ENCODE measurements at regions not wholly inside any gene's neighbourhood (a gene's known extent, or its start where the extent isn't known, plus 50 kb on each side); places are given as distances from the start of the nearest gene placed in this dataset.

DNA sequence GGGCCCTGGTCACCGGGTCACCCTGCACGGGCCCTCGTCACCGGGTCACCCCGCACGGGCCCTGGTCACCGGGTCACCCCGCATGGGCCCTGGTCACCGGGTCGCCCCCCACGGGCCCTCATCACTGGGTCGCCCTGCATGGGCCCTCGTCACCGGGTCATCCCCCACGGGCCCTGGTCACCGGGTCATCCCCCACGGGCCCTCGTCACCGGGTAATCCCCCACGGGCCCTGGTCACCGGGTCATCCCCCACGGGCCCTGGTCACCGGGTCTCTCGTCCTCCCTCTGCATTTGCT lies 77.6 kb downstream of the RIPK4 start:
- no peak for DNase-seq (ENCODE audit: low read depth)

DNA sequence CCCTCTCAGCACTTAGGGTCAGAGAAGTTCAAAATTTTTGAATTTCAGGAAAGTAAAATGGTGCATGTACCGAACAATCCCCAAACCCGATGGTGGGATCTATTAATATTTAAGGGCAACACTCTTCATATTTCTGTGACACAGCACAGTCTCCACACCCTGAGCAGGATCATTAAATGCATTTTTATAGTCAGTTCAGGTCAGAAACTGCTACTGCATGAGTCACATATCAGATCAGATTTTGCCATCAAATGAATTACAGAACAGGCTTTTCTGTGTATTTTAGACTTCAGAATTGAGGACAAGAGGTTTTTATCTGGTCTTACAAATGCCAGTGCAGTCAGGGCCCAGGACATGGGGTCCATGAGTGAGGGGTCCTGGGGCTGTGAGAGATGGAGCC lies 79.2 kb downstream of the RIPK4 start:
- DNase-seq (ENCODE audit: low read depth) = no peak

DNA sequence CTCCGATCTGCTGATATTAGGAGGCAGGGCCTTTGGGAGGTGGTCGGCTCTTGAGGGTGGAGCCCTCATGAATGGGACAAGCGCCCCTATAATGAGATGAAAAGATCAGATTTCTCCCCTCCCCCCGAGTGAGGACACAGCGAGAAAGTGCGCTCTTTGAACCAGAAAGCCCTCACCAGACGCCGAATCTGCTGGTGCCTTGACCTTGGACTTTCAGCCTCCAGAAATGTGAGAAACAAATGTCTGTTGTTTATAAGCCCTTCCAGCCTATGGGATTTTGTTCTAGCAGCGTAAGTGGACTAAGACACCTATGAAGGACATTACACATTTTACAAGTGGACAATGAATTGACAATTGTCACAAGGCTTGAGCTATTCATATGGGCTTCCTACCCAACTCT lies 80.2 kb downstream of the RIPK4 start:
- DNase-seq (ENCODE audit: low read depth) = no peak

DNA sequence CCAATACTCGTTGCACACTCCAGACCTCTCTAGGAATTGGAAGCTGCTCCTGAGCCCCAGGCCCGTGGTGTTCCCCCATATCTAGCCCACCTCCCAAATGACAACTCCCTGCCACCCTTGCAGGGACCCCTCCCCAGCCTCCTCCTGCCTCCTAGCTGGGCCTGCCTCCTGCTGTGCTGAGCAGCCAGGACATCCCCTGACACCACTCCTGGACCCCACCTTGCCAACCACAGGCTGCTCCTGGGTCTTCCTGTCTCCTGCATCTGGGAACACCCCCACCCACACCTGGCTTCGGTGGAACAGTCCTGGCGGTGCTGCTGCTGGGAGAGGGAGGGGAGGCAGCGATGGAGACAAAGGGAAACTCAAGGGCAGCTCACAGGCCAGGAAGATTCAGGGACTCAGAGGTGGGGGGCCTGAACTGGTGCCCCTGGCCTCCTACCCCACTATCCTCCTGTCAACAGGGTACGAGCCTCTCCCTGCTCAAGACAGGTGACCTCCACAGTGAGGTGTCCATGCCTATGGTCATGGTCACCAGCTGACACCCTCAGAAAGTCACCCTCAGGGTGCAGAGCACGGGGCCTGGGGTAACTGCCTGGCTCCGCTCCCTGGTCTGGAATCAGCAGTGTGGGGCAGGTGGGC lies 81.2 kb downstream of the RIPK4 start:
- no peak for DNase-seq (ENCODE audit: low read depth)

DNA sequence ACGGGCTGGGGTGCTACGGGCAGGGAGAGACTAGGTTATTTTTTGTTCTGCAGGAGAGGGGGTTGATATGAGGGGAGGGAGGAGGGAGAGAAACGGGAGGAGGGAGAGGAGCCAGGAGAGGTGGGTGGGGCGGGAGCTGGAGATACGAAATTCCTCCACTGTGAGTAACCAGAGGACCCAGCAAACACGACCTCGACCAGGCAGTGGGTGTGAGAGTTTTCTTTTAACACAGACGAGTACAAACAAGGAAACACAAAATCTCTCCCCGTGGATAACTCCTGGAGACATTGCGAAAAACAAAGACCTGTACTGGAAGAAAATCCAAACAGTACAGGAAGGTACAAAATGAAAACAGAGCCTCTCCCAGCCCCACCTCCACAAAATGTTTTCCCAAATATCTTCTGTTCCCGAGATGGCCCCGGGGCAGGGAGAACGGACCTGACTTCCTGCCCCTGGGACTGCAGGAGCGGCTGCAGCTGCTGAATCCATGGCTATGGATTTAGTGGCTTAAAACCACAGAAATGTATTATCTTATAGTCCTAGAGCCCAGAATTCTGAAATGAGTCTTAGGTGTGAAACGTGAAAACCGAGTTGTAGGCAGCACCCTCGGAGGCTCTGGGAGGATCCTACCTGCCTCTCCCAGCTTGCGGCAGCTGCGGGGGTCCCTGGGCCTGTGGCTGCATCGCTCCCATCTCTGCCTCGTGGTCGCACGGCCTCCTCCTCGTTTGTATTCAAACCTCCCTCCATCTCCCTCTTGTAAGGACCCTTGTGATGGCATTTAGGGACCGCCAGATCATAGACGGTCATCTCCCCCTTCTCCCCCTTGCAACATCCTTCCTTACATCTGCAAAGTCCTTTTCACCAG lies 82.2 kb downstream of the RIPK4 start:
- peak; percentile 84 for DNase-seq (ENCODE audit: low read depth)

DNA sequence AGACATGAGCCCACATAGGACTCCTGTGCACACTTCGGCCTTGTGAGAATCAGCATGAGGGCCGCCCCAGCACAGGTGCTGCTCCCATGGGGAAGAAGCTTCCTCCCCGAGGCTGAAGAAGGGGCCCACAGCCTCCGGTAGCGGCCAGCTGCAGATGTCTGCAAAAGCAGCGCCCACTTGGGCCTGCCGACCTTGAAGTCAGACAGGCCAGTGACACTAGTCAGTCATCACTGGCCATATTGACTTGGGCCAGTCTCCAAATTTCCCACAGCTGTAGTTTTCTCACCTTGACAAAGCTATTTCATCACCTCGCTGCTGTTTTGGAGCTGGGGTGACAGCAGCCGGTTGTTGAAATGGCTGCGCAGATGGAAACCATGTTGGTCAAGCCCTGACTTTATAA lies 83.0 kb downstream of the RIPK4 start:
- DNase-seq (ENCODE audit: low read depth) = no peak

DNA sequence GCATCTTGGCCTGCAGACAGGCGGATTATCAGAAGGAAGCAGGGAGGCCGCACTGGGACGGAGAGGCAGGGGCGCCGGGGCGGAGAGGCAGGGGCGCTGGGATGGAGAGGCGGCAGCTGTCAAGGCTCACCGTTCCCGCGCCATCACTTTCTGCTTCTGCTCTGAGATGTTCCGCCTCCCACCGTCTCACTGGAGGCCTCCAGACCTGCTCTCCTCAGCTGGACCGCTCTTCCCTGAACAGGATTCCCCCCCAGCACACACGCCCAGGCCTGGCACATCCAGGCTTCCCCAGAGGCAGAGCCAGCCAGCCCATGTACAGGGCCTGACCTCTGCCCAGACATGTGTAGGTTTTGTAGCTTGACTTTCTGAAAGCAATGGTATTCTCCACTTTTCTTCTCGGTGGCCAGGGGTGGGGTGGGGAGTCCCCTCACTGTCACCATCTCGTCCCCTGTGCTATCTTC lies 84.1 kb downstream of the RIPK4 start:
- DNase-seq (ENCODE audit: low read depth) = no peak

DNA sequence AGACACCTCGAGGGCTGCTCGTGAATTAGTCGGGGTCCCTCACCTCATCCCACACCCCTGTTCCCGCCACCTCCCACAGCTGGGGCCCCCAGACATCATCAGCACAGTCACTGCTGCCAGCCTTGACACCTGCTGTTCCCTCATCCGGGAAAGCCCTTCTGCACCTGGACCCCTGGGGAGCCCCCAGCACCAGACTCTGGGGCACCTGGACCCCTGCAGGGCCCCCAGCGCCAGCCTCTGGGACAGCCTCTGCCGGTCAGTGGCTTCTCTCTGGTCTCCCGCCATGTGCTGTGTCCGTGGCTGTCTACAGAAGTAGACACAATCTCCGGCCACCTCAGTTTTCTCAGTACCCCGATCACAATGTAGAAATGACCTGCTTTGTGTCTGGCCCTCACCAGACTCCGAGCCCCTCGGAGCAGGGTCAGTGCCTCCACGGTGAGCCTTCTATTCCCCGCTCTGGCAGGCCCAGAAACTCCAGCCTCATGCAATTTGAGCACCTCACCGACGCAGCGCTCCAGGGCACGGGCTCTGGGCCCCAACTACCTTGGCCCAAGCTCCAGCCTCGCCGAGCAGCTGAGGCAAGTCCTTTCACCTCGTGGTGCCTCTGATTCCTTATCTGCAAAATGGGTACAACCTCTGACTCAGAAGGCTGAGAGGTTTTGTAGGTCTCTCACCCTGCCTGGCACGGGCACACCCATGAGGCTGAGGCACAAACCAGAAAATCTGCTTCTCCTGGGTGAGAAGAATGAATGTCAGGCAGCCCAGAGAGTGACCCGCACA lies 84.7 kb downstream of the RIPK4 start:
- DNase-seq (ENCODE audit: low read depth) = no peak

DNA sequence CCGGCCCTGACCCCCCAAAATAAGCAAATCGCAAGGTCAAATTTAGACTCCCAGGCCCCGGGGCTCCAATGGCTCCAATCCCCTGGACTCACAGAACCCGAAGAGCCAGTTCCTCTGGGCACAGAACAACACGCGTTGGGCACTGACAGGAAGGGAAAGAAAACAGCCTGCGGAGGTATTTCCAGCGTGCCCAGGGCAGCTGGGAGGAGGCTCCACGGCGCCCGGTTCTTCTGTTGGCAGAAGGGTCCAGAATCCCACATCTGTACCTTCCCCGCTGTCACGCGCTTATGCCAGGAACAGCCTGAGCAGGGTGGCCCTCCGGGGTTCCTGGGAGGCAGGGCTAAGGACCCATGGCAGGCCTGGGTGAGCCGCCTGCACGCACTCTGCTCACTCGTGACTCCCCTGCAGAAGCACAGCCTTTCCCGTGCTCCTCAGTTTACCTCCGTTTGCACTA lies 85.5 kb downstream of the RIPK4 start:
- DNase-seq (ENCODE audit: low read depth) = no peak

DNA sequence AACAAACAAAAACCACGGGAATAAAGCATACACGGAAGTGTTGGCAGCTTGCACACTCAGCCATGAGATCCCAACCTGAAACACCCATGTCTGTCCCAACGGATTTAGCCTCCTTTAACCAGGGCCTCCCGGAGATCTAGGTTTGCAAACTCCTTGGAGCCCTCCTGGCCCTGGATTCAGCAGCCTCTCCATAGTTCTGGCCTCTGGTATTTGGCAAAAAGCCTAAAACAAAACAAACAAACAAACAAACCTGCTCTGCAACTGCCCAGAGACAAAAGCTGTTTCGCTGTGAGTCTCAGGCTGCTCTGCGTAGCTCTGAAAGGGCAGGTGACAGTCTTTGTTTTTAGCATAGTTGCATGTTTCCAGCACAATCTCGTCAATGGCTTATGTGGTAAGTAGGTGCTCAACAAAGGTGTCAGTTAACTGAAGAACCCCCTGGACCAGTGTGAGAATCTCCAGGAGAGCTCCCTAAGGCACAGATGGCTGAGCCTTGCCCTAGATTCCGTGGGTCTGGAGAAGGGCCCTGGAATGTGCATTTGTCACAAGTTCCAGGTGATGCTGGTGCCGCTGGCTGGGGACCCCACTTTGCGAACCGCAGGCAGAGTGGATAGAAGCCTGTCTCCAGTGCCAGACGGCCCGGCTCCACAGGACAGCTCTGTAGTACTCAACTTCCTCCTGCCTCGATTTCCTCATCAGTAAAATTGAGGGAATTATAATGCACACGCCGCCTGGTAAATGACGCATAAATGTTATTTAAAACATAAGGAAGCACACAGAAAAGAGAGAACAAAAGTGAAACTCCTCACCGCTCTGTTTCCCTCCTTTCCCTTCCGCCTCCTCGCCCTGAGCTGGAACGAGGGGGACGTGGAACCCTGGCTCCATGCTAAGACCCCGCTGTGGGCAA lies 86.2 kb downstream of the RIPK4 start:
- no peak for DNase-seq (ENCODE audit: low read depth)

DNA sequence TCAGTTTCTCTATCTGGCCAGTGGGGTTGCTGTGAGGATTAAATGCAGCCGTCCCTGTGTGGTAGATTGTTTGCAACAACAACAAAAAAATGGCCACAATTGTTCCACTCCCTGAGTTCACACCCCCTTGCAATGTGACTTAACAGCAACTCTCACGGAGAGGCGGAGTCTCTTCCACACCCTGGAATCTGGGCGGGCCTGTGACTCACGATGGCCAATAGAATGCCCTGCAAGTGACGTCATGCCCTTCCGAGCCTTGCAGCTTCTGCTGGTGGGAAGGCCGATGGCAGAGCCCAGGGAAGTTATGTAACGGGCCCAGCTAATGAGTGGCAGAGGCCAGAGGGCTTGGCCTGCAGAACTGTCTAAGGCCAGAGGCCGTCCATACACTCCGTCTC lies 87.9 kb downstream of the RIPK4 start:
- DNase-seq (ENCODE audit: low read depth) = peak; percentile 96

DNA sequence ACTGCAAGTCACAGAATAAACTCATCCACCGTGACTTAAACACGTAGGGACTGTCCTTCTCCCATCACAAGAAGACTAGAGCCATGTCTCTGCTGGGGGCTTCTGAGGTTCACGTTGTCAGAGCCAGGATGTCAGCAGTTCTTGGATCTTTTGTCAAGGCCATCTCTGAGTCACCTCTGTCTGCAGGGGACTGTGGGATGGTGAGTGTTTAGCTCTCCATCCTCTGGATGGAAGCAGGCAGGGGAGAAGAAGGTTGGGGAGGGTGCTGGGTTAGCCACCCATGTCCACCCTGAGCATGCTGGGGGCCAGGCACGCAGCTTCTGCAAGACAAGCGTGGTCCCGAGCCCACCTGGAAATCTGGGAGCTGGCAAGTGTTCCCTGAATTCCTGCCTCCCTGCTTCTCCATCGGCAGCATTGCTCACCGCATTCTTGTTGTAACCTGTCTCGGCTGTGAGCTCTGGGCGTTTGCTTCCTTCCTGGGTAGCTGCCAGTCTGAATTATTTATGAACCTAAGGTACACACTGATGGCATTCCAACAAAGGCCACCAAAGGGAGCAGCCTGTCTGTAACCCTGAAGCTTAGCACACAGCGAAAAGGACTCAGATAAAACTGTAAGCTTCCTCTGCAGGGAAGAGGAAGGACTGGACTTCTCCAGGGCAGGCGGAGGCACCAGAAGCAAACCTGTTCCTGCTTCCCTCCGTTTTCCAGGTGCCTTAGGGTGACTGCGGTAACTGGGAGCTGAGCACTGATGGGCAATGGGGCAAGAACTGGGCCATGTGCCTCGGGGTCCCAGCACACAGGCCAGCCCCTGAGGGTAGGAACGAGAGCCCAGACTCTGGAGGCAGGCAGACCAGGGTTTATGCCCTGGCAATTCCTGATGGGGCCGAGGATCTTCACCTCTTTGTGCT lies 88.6 kb downstream of the RIPK4 start:
- DNase-seq (ENCODE audit: low read depth) = peak; percentile 26

DNA sequence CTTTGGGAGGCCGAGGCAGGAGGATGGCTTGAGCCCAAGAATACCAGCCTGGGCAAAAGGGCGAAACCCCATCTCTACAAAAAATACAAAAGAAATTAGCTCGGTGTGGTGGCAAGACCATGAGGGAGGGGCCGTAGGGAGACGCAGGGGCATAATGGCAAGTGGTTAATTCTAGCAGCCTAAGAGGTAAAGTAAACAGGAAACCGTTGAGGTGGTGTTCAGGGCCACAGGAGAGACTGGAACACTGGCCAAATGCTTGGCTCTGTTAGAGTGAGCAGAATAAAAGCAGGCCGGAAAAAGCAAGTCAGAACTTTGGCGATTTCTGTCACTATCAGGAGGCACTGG lies 89.2 kb downstream of the RIPK4 start:
- no peak for DNase-seq (ENCODE audit: low read depth)

DNA sequence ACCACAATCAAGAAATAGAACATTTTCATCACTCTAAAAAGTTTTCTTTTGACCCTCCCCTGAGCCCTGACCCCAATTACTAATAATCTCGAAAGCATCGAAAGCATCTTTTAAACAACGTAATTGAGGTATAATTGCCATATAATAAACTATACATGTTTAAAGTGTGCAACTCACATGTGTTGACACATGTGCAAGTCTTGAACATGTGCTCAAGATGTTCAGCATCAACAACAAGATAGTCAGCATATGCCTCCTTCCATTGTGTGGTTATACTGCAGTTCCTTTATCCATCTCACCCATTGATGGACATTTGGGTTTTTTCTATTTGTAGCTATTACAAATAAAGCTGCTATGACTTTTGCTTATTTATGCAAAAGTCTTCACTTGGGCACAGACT lies 90.7 kb downstream of the RIPK4 start:
- DNase-seq (ENCODE audit: low read depth) = no peak

DNA sequence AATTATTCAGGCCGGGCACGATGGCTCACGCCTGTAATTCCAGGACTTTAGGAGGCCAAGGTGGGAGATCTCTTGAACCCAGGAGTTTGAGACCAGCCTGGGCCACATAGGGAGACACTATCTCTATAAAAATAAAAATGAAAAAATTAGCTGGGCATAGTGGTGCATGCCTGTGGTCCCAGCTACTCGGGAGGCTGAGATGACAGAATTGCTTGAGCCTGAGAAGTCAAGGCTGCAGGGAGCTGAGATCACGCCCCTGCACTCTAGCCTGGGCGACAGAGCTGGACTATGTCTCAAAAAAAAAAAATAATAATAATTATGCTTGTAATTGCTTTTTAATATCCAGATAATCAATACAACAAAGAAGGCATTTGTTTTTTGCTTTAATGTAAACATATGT lies 91.3 kb downstream of the RIPK4 start:
- no peak for DNase-seq (ENCODE audit: low read depth)

DNA sequence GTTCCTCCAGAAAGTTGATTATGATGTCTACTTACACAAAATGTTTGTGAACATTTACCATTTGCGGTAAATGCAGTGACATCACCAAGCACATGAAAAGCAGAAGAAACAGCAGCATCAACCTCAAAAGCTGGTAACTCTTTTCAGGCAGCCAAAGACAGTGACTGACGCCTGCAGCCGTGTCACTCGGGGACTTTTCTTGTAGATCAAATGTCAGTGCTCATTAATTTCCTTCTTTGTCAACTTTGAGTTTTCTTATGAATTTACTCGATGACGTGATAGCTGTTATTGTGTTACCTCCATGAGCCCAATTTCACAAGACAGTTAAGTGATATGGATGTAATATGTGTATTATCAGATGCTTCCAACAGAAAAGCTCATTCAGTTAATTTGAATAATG lies 92.5 kb downstream of the RIPK4 start:
- no peak for DNase-seq (ENCODE audit: low read depth)

DNA sequence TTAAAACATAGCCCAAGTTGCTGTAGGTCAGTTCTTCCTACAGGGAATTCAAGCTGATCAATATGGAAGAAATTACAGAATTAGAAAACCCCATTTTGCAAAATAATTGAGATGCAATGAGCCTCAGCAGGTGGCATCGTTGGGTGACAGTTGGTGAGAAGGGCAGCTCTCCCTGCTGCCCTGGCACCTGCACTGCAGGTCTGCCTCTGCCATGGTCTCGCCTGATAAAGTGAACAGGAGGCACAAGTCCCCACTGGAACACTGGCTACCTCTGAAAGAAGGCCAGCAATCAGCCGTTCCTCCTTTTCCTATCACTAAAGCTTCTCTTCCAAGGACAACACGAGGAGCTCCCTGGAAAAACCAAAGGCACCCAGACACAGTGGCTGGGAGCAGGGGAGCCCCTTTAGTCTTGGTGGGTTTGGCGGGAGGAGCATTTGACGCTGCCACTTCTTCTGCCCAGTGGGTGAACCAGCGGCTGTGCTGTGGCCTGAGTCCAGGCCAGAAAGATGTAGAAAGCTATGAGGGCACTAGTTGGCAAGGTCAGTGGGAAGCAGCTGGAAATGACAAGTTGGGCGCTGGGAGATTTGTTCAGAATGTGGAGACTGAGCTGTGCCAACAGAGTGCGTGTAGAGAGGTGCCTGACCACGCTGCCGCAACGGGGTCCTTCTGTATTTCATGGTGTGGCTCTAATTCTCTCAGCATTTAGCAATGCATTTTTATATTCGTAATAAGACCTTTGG lies 93.1 kb downstream of the RIPK4 start:
- DNase-seq (ENCODE audit: low read depth) = no peak

DNA sequence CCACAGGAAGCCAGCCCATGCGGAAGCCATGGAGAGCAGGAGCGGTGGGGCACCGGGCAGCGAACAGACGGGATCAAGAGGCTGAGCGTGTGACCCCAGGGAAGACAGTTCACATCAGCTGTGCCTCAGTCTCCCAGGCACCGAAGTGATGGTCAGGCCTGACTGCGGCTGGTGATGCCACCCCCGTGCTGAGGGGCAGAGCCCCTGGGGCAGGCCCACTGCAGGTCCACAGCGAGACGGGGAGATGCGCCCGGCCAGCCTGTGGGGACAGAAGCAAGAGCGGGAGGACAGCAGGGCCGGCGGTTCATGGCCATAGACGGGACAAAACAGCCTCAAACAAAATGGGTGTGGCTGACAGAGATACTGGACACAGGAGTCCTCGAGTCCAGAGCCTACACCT lies 93.8 kb downstream of the RIPK4 start:
- no peak for DNase-seq (ENCODE audit: low read depth)

DNA sequence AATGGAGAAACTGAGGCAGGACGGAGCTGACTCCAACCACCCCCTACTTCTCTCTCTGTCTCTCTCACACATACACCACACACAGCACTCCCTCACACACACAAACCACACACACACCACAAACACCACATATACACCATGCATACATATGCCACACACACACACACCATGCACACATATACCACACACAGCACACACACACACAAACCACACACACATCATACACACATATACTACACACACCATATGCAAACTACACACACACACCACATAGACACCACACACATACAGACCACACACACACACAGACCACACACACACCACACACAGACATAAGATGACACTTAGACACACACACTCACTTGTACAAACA lies 94.3 kb downstream of the RIPK4 start:
- no peak for DNase-seq (ENCODE audit: low read depth)

DNA sequence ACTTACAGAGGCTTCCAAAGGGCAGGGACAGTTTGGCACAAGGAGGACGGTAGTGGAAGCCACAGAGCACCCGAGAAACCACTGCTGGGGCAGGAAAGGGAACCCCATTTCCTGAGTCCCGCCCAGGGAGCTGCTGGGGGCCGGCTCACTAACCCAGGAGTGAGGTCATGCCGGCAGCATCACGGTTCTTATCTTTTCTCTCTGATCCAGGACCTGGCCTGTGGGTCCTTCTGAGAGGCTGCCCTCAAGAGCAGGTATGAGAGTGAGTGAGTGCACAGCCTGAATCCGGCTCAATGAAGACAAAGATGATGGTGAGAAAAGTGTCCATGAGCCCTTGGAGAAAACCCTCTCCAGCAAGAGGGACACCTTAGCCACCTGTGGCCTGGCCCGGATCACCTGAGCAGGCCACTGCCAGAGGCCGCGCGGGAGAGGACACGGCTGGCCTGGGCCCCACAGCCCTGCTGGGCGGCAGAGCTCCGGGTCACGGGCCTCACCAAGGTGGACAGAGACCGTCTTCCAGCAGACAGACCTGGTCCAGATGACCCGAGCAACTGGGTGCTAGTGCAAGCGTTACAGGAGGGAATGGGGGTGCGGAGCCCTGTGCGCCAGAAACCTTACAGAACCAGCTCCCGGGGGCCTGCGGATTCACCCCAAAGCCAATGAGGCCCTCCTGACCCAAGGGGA lies 94.9 kb downstream of the RIPK4 start:
- DNase-seq (ENCODE audit: low read depth) = no peak
